Renal pelvis (tissue), 1 donor: ENCODE measurements at regions not wholly inside any gene's neighbourhood (a gene's known extent, or its start where the extent isn't known, plus 50 kb on each side); places are given as distances from the start of the nearest gene placed in this dataset.
A peak's percentile ranks its signal among the peaks of the same experiment; 100 is the strongest.

Experiments used
- DNase-seq: peaks from one replicate; pipeline ENCODE4 v3.0.0-alpha.2; 2013

DNA sequence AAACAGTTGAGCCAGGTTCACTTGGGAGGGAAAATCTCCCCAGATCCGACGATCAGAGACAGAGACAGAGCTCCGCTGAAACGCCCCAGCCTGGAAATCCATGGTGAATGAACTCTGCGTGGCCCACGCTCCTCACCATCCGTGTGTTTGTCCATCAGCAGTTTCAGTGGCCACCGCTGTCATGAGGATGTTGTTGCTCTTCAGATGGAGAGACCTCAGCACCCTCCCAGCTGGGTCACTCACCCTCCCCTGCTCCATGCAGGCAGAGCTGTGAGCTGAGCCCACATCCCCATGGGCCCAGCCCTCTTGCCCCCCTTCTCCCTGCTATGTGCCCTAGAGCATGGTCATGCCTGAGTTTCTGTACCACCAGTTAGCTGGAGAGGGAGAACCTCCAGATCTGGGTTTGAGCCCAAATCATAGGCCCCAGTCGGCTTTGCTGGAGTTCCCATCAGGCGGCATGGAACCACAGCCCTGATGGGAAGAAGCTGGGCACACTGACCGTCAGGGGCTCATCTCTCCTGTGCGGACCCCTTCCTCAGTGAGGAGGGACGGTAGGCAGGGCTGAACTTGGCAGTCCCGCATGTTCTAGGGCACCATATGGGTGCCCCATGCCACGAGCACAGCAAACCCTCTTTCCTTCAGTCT is 154.4 kb upstream of the COL5A1 start:
- no peak for DNase-seq

DNA sequence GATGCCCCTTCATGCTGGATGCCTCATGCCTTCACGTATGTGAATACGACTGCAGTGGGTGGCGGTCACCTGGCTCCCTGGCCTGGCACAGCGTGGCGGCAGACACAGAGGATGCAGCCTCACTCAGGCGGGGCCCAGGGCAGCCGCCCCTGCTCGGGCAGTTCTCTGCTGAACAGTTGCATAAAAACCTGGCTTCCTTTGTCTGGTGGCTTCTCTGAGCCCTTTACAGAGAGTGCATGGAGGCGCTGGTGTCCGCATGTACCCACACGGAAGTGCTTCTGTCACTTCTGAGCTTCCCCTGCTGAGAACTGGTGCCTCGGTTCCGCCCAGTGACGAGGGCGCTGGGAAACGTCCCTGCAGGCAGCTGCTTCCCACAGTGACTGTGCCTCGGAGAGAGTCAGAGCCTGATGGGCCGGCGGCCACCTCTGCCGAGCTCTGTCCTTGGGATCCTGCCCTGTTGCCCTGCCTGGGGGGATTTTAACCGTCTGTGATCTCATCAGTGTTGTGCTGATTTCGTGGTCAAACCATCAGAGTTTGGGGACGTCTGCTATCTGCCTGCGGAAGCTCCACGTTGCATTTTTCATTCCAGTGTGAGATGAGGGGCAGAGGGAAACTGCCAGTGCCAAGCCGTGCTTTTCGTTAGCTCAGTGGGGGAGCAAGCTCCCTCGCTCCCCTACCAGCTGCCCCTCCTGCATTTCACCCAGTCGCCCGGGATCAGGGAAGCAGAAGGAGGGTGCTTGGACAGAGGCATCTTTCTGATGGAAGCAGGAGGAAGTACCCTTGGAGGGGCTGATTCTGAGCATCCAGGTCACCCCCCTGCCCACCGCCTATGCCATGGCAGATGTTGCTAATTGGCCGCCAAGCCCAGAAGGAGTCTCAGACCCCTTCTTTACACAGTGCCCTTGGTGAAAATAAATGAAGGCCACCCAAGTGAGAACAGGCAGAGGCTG is 153.0 kb upstream of the COL5A1 start:
- DNase-seq, result no peak

DNA sequence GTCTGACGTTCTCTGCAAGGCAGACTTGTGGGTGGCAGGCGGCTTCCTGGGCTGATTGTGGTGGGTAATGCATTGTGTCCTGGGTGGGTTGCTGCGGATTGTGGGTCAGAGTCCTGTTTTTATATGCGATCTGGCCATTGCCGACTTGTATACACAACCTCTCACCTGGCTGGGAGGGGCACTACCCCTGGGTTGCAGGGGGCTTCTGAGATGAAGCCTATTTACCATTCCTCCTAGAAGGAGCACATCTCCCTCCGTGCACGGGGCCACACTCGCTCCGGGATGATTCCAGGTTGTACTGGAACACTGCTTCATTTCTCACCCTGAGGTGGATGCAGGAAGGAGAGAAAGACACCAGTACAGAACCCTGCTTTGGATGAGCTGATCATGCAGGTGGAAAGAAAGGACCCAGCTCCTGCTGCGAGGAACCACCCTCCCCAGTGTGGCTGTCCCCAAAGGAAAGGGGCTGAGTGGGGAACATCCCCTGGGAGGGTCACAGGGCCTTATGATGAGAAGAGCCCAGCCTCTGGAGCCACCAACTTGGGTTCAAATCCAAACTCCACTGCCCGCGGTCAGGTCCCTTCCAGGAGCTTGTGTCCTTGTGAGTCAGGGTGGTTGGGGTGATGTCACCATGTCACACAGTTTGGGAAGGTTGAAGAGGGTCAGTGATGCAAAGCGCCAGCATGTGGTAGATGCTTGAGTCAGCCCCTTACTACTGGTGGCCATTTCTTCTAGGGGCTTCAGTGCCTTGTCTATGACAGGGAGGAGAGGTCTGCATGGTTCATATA is 151.8 kb upstream of the COL5A1 start:
- DNase-seq, result no peak

DNA sequence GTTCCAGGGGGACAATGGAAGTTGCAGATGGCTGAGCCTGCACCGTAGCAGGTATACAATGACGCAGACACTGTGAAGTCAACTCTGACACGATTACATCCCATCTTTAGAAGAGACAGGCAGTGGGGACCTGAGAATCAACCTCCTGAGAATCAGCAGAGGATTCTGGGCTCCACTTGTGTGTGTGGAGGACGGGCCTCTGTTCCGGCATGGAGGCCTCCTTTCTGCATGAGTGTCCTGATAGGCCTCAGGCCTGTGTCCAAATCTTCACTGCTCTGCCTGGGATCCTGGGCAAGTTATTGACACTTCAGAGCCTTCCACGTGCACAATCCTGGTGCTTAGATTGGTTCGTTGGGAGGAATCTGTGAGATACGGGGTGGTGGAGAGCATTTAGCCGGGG is 151.2 kb upstream of the COL5A1 start:
- no peak for DNase-seq

DNA sequence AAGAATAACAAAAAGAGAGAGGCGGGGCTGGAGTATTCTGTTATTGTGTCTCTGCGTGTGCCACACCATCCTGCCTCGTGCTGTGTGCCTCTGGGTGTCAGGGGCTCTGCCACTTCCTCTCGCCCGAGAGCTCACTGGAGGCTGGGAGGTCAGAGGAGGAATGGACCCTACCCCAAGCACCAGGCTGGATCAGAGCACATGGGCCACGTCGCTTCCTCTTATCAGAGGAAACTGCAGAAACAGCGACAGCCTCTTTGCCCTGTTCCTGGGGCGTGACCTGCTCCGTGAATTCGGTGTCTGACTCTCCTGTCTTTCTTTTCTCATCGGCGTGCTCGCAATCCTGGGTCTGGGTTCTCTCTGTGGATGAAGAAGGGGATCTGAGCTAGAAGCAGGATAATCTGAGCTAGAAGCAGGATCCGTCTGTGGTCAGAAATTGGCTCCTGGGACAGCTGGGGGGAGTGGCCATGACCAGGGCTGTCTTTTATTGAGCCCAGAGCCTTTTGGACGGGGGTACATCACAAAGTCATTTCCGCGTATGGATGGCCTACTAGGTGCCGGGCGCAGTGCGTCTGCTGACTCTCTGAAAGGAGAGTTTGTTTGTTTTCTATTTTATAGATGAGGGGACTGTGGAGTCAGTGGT is 150.3 kb upstream of the COL5A1 start:
- no peak for DNase-seq

DNA sequence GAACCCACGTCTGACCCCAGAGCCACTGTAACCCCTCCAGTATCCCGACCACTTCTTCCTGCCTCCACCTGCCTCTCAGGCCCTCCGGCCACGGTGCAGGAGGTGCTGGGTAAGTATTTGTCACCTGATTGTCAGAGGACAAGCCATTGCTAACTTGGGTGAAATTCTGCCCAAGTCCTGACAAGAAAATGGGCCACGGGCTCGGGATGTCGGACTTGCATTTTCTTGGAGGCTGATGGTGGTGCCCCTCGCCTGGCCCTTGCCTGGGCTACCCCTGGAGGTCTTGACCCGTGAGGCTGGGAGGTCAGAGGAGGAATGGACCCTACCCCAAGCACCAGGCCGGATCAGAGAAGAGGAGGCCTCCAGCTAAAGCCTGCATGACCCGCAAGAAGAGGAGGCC is 149.7 kb upstream of the COL5A1 start:
- DNase-seq, result no peak

DNA sequence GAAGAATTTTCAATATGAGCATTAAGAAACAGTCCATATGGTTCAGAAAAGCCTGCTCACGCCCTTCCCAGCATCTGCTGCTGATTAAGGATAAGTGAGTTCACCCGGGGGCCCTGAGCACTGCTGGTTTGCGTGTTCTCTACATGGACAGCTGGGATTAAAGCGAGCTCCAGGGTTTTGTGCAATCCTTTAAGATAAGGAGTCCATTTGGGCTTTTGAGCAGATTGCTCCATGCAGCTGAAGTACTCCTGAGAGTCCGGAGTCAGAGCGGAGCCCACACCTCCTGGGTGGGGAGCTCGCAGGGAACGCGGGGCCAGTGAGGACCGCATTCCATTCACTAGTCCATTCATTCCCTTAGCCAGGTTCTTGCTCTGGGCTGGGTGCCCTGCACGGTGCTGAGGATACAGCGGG is 149.3 kb upstream of the COL5A1 start:
- DNase-seq, result peak; percentile 74

DNA sequence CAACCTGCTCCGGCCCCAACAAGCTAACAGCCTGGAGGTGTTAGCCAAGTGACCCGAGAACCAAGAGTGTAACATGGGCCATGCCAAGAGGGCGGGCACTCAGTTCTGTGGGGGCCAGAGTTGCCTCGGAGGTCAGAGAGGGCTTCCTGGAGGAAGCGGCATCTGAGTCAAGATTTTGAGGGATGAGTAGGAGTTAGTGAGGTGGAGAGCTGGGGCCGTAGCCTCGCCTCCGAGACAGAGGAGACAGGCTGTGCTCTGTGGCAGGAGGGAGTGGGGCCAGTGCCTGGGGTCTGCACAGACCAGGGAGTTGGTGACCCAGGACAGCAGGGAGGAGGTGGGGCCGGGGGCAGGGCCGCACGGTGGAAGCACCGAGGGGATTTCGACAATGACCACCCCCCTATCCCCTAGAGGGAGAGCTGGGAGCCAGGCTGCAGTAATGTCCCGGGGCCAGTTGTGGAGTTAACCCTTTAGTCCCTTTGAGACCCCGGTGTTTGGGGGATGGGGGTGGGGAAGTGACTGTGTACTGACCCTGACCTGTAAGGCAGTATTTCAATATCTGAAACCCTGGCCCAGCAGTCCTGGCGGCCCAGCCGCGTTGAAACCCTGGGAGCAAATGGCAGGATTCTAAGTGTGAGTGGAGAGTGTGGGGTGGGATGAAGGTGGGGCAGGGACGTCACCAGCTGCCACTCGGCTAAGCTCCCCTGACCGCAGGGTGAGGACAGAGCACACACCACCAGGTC is 148.7 kb upstream of the COL5A1 start:
- DNase-seq, result no peak

DNA sequence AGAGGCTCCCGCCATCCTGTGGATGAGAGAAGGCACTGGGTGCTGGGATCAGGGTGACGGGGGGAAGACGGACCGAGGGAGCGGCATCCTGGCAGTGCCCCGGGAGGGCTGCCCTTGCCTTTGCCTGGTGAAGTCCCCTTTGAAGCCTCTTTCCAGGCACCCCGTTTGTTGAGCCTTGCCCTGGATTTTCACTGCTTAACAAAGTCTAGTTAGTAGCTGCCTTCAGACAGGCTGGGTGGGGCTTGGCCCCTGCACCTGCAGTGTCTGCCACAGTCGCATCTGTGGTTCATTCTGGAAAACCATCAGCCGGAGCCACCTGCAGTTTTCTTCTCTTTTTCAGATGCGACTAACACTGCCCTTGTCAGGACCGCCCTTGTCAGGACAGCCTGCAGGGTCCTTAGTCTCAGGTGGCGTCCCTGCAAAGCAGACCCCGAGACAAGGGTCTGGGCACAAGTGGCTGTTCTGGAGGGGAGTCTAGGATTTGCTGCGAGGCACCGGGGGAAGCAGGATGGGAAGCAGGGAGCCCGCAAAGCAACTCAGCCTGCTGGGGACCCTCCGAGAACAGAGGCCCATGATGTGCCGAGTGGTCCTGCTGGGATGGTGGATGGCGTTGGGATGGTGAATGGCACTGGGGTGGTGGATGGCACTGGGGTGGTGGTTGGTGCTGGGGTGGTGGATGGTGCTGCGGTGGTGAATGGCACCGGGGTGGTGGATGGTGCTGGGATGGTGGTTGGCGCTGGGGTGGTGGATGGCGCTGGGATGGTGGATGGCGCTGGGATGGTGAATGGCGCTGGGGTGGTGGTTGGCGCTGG is 147.9 kb upstream of the COL5A1 start:
- no peak for DNase-seq

DNA sequence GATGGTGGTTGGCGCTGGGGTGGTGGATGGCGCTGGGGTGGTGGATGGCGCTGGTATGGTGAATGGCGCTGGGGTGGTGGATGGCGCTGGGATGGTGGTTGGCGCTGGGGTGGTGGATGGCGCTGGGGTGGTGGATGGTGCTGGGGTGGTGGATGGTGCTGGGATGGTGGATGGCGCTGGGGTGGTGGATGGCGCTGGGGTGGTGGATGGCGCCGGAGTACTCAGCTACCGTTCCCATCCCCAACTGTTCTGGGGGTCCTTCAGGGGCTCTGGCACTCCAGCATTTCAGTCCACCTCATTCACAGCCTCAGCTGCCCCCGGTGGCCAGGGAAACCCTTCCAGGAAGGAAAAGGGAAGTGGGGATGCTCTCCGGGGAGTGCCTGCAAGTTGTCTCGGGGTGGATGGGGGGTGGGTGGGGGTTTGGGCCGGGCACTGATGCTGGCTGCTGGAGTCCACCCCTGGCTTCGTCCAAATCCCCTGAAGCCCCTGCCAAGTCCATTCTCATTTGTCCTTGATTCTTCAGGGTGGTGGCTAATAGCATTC is 147.3 kb upstream of the COL5A1 start:
- DNase-seq, result no peak

DNA sequence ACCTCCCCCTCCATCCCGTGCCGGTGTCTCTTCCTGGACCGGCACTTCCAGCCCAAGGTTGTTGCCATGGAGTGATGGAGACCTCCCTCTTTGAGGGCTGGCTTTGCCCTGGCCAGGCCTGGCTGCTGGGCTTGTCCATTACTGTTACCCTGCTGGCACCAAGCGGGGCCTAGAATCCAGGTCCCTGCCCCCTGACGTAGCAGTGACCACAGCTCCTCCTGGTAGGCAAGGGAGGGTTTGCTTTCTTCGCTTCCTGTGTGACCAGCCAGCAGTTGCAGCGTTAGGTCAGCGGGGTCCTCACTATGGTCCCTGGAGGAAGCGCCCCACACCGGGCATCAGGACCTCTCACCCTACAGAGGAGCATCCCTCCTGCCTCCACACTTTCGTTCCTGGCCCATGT is 146.7 kb upstream of the COL5A1 start:
- DNase-seq, result no peak

DNA sequence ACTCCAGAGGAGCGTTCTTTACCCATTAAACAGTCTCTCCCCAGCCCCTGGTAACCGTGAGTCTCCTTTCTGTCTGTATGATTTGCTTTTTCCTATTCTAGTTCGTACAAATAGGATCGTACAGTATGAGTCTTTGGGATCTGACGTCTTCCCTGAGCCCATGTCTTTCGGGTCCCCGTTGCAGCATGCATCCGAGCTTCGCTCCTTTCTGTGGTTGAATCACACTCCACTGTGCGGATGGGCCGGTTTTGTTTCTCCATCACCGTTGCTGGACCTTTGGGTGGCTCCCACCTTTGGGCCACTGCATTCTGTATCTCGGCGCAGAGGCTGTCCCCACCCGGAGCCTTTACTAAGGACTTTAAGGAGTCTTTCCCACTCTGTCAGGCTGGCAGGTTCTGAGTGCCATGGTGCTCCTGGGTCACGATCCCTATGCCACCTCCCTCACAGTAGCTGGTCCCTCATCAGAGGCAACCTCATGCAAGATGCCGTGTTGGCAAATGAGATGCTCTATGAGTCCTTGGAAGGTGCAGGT is 145.7 kb upstream of the COL5A1 start:
- no peak for DNase-seq

DNA sequence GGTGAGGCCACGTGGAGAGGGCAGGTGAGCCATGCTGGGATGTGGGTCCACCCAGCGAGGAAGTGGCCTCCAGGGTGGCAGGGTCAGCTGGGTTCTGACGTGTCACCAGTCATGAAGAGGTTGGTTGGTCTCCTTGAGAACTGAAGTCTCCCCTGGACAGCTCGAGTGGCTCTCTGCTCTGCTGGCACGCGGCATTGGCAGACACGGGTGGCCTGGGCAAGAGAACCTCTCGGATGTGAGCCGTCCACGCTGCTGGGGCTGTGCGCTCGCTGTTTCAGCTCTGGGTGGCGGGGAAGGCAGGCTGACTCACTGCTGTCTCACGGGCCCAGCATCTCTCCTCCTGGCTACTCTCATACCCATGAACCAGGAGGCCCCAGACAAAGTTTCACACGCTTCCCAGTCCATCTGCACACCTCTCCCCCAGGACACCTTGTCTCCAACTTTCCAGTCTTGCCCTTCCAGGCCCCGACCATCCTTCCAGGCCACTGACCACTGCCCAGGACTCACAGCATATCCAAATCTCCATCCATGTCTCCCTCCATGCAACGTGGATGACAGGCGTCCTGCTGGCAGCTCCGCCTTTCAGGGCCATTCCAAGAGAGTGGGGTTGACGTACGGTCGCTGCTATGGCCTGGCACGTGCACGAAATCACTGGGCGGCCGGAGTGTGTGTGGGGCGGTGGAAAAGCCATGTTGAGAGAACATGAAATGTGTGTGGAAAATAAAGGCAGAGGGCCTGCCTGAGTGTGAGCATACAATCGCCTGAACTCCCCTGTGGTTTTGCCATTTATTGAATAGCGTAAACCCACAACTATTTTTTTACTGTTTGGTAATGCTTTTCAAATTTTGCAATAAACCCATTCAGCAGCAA is 145.0 kb upstream of the COL5A1 start:
- DNase-seq, result no peak

DNA sequence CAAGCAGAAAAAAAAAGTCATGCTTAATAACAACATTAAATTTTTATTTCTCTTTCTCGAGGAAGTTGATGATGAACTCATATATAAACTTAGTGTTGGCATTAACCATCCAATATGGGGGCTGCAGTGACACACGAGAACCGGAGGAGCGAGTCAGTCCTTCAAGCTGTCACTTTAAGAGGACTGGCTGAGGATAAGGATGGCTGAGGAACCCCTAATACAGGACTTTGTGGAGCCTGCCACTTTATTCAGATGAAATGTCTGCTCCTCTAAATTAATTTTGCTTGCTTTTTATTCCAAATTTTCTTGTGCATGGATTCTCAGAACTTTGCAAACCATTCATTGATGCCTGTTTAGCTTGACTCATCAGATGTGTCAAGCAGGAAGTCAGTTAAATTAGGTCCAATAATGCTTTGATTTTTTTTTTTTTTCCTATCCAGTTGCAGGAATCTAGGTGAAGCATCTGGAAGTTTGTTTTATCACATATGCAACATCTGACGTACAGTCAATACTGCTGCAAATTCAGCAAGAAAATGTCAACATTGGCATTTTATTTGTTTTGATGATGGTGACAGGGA is 144.2 kb upstream of the COL5A1 start:
- no peak for DNase-seq

DNA sequence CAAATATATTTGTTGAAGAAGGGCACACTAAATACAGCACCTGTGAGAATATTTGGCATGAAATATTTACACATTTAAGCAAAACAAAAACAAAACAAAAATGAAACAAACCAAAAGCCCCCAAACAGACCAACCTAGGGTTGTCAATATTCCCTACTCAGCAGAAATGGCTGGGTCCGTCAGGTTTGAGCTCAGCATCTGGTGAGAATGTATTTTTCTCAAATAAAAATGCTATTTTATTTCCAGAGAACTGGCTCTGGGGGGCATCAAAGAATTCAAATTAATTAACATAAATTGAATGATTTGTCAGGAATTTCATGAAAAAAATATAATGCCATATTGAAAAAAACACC is 142.8 kb upstream of the COL5A1 start:
- DNase-seq, result no peak

DNA sequence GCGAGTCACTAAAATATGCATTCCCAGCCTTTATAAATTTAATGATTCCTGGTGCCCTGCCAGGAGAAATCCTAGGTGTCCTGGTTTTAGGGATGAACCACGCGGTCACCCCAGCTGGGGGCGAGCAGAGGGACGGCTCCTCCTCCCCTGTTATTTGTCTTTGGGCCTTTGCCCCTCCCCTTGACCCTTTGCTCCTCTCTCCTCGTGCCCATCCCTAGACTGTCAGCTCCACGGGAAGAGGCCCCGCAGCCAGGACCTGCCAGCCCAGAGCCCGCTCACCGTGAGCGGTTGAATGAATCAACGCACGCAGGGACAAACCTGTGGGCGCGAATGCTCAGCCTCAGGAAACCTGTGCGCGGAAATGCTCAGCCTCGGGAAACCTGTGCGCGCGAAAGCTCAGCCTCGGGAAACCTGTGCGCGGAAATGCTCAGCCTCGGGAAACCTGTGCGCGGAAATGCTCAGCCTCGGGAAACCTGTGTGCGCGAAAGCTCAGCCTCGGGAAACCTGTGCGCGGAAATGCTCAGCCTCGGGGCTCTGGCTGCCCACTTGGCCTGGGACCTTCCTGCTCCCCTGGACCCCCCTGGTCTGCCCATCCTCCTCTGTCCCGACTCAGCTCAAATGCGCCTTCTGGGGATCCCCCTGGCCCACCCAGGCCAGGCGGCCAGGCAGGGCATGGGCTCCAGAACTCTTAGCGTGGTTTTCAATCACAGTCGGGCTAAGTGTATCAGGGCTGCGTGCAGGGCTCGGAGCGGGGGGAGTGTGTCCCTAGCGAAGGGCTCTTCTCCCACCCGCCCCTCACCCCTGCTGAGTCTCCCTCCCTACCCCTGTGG is 140.5 kb upstream of the COL5A1 start:
- no peak for DNase-seq

DNA sequence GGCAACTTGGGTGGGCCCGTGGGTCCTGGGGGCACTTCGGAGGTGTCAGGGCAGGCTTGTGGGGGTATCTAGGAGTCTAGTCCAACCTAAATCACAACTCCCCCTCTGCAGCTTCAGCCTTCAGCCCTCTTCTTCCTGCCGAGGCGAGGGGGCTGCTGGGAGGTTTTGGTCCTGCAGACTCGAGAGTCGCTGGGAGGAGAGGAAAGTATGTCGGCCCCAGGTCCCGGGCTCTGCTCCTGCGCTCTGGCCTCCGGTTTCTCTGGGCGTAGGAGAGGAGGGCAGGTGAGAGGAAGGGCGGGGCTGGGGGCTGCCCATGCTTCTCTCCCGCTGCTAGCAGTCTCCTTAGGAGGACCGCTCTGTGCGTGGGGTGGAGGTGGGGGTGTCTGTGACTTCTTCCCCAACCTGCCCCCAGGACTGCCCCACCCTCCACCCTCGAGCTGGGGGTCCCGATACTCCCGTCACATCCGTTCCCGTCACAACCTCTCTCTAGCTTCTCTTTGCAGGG is 139.8 kb upstream of the COL5A1 start:
- DNase-seq, result peak; percentile 10
